Panc1 (cell line): ENCODE measurements at regions not wholly inside any gene's neighbourhood (a gene's known extent, or its start where the extent isn't known, plus 50 kb on each side); places are given as distances from the start of the nearest gene placed in this dataset.

ENCODE experiments used
- ATAC-seq: fragments of 200-7000 bp; cut with Tn5 transposase; 2 replicates; pipeline ENCODE4 v1.9.1; 2020; ENCODE audit warnings: mild to moderate bottlenecking, moderate library complexity
- BruUV-seq: library from RNA; stranded (reverse); fragments of 400-500 nt; replicated peaks from 2 replicates; lab custom pipeline; 2021; lab: Mats Ljungman, UMichigan
- CTCF ChIA-PET: fragments of 300-600 bp; sonication (Branson Sonifier 250); formaldehyde crosslinking; loops from one replicate; lab custom pipeline; 2022; ENCODE audit warnings: antibody characterized with exemption; lab: Charles Lee
- POLR2A ChIA-PET: fragments of 300-600 bp; sonication (Branson Sonifier 250); formaldehyde crosslinking; loops from one replicate; lab custom pipeline; 2022; ENCODE audit warnings: antibody characterized with exemption; lab: Charles Lee
- DNase-seq: peaks from one replicate; pipeline ENCODE4 v3.0.0-alpha.2; 2010; ENCODE audit warnings: low read depth, low spot score
- H3K27ac ChIP-seq: 2 replicates; pipeline ENCODE4 v1.5.1; 2011; ENCODE audit warnings: mild to moderate bottlenecking, low read length, inconsistent platforms
- H3K27me3 ChIP-seq: fragments of 200-500 bp; sonication (Bioruptor generic); 2 replicates; pipeline ENCODE4 v1.6.0; 2014; ENCODE audit warnings: low read length, inconsistent platforms; ENCODE audit not compliant: control insufficient read depth, insufficient read depth
- H3K36me3 ChIP-seq: fragments of 200-500 bp; sonication (Bioruptor generic); 2 replicates; pipeline ENCODE4 v1.5.1; 2014; ENCODE audit warnings: inconsistent platforms, mild to moderate bottlenecking, low read length, moderate library complexity; ENCODE audit not compliant: control insufficient read depth, insufficient read depth
- H3K4me1 ChIP-seq: 2 replicates; pipeline ENCODE4 v1.5.1; 2011; ENCODE audit warnings: inconsistent platforms, mild to moderate bottlenecking, low read length, moderate library complexity; ENCODE audit not compliant: control insufficient read depth, insufficient read depth
- H3K4me3 ChIP-seq, 2 experiments: 2 replicates each; pipeline ENCODE4 v1.5.1; 2011 to 2012; ENCODE audit warnings: low read depth in 2 of 2, low read length in 2 of 2, mild to moderate bottlenecking in 2 of 2, inconsistent platforms in 1 of 2, moderate library complexity in 1 of 2
- H3K9me3 ChIP-seq: fragments of 200-500 bp; sonication (Bioruptor generic); 2 replicates; pipeline ENCODE4 v1.5.1; 2014; ENCODE audit warnings: low read depth, mild to moderate bottlenecking, inconsistent platforms, low read length, moderate library complexity; ENCODE audit not compliant: control insufficient read depth, insufficient read depth
- POLR2AphosphoS5 ChIP-seq: IDR thresholded peaks from 2 replicates; pipeline ENCODE4 v1.6.1; 2012; ENCODE audit warnings: mild to moderate bottlenecking, low read depth, low read length, moderate library complexity
- SIN3A ChIP-seq: IDR thresholded peaks from 2 replicates; pipeline ENCODE4 v1.6.1; 2012; ENCODE audit warnings: low read depth, mild to moderate bottlenecking, low read length, moderate library complexity, borderline replicate concordance; ENCODE audit not compliant: insufficient read depth
- TCF7L2 ChIP-seq: IDR thresholded peaks from 2 replicates; pipeline ENCODE4 v1.6.1; 2011; ENCODE audit warnings: mild to moderate bottlenecking, low read depth, low read length, inconsistent platforms
- in situ Hi-C: cut with HindIII; loops from 2 replicates; pipeline ENCODE4 v1.10.0; 2016; ENCODE audit warnings: low sequenced_read_pairs, low pct_unique_long_range_greater_than_20kb
- intact Hi-C: fragments of 100-400 bp; cut with micrococcal nuclease; formaldehyde crosslinking; loops from one replicate; pipeline ENCODE4 v1.10.0; 2022; ENCODE audit not compliant: unreplicated experiment
- TF ChIP-seq, protein P1 (sequence below): fragments of 450-650 bp; IDR thresholded peaks from 2 replicates; pipeline ENCODE4 v1.5.1; 2017; ENCODE audit warnings: mild to moderate bottlenecking
- TF ChIP-seq, protein P2 (sequence below), 2 experiments: IDR thresholded peaks; 2 replicates each; pipeline ENCODE4 v1.6.1; 2011 to 2012; ENCODE audit warnings: low read depth in 2 of 2, control low read depth in 1 of 2, low read length in 1 of 2, mild to moderate bottlenecking in 1 of 2, moderate library complexity in 1 of 2; ENCODE audit not compliant: insufficient read depth in 1 of 2

GRCh38 chr10:44511601-44512000 lies 126.7 kb upstream of the CXCL12 start:
- Histone ChIP-seq H3K27ac (no peak overlapping the region), H3K9me3 (no peaks in the 10 kb centered on the region), H3K36me3 (no peaks in the 10 kb centered on the region), H3K27me3 (no peaks in the 10 kb centered on the region), H3K4me3 (no peak overlapping the region), H3K4me1 (no peaks in the 10 kb centered on the region)
- BruUV-seq: no TSS peak
- ChIA-PET POLR2A (no interaction called here), CTCF (no interaction called here)
- in situ Hi-C loops (no loop called here), intact Hi-C loops (no loop called here)
- ATAC-seq: no peak
- TF ChIP-seq TCF7L2: no peak
- TF ChIP-seq, protein P1, sequence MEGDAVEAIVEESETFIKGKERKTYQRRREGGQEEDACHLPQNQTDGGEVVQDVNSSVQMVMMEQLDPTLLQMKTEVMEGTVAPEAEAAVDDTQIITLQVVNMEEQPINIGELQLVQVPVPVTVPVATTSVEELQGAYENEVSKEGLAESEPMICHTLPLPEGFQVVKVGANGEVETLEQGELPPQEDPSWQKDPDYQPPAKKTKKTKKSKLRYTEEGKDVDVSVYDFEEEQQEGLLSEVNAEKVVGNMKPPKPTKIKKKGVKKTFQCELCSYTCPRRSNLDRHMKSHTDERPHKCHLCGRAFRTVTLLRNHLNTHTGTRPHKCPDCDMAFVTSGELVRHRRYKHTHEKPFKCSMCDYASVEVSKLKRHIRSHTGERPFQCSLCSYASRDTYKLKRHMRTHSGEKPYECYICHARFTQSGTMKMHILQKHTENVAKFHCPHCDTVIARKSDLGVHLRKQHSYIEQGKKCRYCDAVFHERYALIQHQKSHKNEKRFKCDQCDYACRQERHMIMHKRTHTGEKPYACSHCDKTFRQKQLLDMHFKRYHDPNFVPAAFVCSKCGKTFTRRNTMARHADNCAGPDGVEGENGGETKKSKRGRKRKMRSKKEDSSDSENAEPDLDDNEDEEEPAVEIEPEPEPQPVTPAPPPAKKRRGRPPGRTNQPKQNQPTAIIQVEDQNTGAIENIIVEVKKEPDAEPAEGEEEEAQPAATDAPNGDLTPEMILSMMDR: no peak
- TF ChIP-seq, protein P2, sequence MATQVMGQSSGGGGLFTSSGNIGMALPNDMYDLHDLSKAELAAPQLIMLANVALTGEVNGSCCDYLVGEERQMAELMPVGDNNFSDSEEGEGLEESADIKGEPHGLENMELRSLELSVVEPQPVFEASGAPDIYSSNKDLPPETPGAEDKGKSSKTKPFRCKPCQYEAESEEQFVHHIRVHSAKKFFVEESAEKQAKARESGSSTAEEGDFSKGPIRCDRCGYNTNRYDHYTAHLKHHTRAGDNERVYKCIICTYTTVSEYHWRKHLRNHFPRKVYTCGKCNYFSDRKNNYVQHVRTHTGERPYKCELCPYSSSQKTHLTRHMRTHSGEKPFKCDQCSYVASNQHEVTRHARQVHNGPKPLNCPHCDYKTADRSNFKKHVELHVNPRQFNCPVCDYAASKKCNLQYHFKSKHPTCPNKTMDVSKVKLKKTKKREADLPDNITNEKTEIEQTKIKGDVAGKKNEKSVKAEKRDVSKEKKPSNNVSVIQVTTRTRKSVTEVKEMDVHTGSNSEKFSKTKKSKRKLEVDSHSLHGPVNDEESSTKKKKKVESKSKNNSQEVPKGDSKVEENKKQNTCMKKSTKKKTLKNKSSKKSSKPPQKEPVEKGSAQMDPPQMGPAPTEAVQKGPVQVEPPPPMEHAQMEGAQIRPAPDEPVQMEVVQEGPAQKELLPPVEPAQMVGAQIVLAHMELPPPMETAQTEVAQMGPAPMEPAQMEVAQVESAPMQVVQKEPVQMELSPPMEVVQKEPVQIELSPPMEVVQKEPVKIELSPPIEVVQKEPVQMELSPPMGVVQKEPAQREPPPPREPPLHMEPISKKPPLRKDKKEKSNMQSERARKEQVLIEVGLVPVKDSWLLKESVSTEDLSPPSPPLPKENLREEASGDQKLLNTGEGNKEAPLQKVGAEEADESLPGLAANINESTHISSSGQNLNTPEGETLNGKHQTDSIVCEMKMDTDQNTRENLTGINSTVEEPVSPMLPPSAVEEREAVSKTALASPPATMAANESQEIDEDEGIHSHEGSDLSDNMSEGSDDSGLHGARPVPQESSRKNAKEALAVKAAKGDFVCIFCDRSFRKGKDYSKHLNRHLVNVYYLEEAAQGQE (IDR thresholded peaks at IDR 0.05; ENCODE audit: insufficient read depth in 1 of 2, low read depth in 2 of 2, low read length in 1 of 2): no peak
- no peak for TF ChIP-seq POLR2AphosphoS5
- no peak for DNase-seq

GRCh38 chr10:44512431-44513022 lies 127.6 kb upstream of the CXCL12 start:
- no peak for DNase-seq
- in situ Hi-C loops: no loop called here
- H3K4me1 ChIP-seq: no peaks in the 10 kb centered on the region
- POLR2A ChIA-PET: no interaction called here
- H3K9me3 ChIP-seq: no peaks in the 10 kb centered on the region
- CTCF ChIA-PET: no interaction called here
- TF ChIP-seq, protein P1: no peak
- TF ChIP-seq, protein P2 (IDR thresholded peaks at IDR 0.05; ENCODE audit: insufficient read depth in 1 of 2, low read depth in 2 of 2, low read length in 1 of 2): no peak
- TF ChIP-seq TCF7L2: no peak
- no peak for TF ChIP-seq SIN3A
- no peak for TF ChIP-seq POLR2AphosphoS5
- H3K27me3 ChIP-seq: no peaks in the 10 kb centered on the region
- no TSS peak for BruUV-seq
- intact Hi-C loops: no loop called here
- no peak overlapping the region for H3K4me3 ChIP-seq
- ATAC-seq: no peak
- H3K36me3 ChIP-seq: no peaks in the 10 kb centered on the region
- no peak overlapping the region for H3K27ac ChIP-seq
